ENCODE measurements at regions not wholly inside any gene's neighbourhood (a gene's known extent, or its start where the extent isn't known, plus 50 kb on each side); places are given as distances from the start of the nearest gene placed in this dataset.

DNA sequence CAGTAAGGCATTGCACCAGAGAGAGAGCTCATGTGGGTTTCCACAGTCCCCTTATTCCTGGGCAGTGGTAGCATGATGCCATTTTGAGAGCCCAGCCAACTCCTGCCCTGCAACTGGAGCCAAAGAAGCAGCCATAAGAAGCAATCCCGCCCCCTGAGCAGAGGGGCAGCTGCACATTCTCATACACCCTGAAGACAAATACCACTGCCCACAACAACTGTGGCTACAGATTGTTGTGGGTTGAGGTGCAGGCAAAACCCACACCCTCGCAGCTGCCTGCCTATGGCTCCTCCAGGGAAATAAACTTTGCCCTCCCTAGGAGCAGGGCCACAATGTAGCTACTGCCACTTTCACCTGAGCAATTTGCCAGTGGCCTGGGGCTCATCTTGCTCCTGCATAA lies 219.4 kb upstream of the NRXN1 start:
- DNase-seq (ENCODE audit: low read depth, low spot score) = no peak

DNA sequence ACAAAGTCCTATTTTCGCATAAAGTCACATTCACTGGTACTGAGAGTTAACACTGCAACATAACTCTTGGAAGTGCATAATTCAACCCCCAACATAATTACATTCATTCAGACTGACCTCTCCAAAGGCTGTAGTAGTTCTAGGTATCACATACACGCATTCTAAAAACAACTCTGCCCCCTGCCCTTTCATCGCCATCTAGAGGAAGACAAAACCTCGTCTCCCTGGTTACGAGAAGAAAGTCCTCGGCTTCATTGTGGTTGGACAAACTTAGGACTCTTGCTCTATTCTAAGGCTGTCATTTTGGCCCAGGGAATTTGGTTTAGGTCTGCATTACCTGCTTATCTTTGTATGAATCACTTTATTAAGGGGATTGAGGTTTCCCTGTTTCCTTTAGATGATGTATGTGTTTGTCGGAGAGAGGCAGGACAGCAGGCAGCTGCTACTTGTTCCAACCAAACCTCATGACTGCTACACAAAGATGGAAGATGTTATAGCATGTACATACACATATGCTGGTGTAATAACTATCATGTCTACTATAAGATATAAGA lies 215.4 kb upstream of the NRXN1 start:
- no peak for DNase-seq (ENCODE audit: low read depth, low spot score)

DNA sequence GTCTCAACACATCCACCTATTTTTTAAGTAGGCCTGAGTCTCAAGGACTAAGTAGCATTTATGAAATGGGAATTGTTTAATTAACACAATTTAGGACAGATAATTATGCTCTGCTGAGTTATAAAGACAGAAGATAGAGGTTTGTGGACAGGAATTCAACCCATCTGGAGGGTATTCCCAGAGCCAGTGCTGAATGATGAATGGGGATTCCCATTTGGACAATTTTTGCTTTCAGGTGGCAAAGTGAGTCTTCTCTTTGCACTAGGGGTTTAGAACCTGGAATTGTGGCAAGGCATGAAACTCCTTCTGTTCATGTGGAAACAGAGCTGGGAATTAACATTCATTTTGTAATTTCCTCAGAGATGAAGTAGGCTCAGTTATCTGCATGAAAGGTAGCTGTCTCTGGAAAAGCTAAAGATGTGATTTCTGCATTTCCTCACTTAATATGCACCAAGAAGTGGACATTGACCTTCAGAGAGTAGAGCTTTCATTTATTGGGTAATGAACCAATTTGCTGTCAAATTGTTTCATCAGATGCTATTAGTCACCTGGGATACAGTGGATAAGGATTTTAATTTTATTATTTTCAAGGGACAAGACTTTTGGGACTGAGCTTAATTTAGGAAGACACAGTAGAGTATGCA lies 212.1 kb upstream of the NRXN1 start:
- no peak for DNase-seq (ENCODE audit: low read depth, low spot score)

DNA sequence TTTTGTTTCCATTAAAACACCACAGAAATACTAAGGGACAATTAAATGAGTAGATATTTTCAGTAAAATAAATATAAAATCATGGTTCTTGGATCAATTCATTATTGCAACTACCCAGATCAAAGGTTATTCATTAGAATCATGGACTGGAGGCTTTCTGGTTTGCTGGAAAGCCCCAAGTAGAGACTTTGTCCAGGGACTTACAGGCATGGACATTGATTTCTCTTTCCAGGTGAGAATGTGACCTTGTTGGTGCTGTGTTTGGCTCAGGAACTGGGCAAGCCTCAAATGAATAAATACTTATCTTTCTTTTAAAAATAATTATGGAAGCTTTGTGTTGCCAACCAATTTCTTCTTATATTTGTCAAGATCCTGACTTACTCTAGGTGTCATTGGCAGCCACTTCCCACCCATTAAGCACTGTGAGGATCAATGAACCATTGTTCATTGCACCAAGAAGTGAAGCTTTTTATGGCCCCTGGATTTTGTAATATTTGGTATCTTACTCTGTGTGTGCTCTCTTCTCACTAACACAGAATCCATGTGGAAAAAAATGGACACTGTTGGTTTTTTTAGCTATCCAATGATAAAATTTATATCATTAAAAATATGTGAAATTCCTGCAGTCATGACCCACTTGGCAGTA lies 205.8 kb upstream of the NRXN1 start:
- DNase-seq (ENCODE audit: low read depth, low spot score) = no peak

DNA sequence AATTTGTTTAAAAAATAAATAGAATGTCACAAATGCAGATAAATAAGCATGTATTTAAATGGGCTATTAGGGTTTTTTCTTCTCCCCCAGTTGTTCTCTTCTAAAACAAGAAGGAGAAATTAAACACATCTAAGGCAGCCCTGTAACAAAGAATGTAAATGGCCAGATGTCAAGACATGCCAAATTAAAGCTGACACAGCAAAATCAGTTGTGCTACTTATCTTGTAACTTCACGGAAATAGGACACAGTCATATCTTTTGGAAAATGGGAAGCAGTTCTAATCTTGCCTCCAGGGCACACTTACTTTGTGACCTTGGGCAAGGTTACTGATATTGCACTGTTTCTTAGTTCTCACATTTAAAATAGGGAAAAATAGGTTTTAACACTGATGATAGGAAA lies 200.1 kb upstream of the NRXN1 start:
- DNase-seq (ENCODE audit: low read depth, low spot score) = no peak

DNA sequence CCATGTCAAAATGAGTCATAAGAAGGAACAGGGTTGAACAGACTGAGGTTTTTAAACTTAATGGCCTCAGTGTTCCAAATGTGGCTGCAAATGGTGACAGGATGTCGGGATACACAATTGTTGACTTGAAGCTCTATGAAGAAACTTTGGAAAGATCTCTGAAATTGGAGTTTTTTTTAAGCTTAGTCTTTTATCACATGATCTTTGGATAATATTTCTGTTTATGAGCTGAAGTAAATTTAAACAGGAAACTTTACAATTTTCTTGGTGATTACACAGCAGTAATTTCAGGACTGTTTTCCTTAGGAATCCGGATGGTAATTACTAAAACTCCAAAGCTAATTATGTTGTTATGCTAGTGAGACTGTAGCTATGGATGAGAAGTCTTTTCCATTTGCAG lies 199.1 kb upstream of the NRXN1 start:
- DNase-seq (ENCODE audit: low read depth, low spot score) = no peak

DNA sequence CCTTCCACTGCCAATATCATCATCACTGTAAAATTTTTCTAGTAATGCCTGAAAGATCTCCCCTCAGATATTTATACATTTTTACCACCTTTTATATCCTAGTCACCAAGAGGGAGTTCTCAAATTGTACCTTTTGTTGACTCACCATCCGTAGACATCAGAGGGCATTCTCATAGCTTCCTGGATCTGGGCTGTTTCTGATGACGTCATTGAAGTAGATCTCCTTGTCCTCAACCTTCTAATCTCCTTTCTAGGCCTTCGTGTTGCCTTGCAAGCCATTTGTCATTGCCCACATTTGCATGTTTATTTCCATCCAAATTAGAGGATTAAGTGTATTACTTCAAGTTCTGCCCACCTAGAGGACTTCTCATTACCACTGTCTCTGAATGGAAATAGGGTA lies 193.4 kb upstream of the NRXN1 start:
- no peak for DNase-seq (ENCODE audit: low read depth, low spot score)

DNA sequence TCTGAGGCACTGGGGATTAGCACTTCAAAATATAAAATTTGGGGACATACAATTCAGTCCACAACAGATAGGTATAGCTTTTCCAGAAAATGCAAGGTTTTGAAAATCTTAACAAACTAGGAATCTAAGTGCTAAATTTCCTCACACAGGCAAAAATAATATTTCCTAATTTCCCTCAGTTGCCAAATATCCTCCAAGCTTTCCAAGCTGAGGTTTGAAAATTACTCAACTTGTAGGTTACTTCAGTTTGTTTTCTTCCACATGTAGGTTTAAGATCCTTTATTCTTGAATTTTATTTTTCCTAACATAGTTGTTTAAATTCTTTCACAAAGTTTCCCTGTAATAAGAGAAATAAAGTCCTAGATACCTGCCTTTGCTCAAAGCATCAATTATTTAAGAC lies 192.9 kb upstream of the NRXN1 start:
- no peak for DNase-seq (ENCODE audit: low read depth, low spot score)

DNA sequence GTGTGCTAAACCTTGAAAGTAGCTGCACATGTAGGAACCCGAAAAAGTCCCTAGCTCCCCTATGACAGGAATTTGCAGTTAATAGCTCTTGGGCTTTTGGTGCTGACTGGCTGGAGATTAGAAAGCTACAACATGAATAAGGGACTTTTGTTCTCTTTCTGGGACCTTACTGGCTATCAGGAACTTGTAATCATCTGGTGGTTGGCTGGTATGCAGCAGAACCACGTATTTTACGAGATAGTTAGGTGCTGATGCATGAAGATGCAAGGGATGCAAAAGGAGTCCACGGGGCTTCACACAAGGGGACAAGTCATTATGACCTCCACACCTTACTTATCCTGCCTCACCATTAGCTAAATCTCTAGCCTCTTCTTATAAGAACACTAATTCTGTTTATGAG lies 190.2 kb upstream of the NRXN1 start:
- DNase-seq (ENCODE audit: low read depth, low spot score) = no peak

DNA sequence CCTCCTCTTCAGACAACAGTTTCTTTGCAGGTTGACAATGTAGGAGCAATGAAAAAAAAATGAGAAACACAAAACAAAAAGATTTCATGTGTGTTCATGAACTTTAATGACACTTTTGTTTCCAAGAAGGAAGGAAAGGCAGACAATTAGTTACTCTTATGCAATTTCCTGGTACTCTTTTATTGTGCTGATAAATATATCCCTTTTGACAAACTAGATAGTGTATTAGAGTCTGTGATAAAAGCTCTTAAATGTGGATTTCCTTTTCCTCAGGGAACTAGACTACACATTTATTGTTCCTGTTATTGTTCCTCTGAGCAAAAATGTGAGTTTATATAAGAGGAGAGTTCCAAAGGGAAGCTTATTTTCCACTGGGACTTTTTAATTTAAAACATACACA lies 188.7 kb upstream of the NRXN1 start:
- DNase-seq (ENCODE audit: low read depth, low spot score) = no peak

DNA sequence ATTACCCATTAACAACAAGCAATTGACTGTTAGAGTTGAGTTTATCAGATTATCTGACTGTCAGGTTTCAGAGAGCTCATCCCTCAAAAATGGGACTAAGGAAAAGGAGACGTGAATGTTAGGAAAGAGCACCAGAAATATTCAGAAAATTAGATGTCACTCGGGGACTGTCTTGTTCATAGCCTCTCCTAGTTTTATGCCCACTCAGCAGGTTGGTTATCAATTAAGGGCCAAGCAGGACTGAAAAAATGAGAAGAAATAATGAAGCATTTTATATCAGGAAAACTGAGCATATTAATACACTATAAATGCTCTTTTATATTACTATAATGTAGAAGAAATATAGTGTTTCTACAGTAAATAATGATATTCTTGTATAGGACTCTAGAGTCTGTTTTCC lies 188.1 kb upstream of the NRXN1 start:
- no peak for DNase-seq (ENCODE audit: low read depth, low spot score)

DNA sequence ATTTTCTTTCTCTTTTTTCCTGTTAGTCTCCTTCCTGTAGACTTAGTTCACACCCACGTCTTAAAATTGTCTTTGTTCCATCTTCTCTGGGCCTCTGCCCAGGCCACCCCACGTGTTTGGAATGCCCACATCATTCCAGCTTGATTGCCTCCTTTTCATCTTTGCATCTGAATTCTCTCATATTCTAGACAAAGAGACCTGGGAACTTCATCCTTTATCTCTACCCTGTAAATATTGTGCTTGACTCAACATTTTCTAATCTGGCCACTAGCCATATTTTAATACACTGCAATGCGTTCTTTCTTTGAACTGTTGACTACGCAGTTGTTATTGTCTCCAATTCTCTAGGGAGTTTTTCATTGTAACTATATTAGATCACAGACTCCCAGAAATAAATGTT lies 187.5 kb upstream of the NRXN1 start:
- DNase-seq (ENCODE audit: low read depth, low spot score) = no peak

DNA sequence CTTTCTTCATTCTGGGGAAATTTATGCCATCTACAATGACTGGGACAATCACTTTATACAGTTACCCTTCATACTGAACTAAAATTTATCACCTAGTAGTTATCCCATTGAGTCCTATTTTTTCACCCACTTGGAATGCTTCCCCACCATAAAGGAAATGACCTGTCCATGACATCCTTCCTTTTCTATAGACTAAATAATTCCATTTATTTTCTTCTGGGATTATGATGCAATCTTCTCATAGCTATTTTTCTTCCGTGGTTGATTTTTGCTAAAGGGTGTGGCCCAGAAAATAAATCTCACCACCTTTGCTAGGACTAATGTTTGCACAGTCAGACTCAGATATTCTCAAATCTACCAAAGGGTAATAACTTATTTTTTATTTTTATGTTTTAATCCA lies 186.1 kb upstream of the NRXN1 start:
- DNase-seq (ENCODE audit: low read depth, low spot score) = no peak

DNA sequence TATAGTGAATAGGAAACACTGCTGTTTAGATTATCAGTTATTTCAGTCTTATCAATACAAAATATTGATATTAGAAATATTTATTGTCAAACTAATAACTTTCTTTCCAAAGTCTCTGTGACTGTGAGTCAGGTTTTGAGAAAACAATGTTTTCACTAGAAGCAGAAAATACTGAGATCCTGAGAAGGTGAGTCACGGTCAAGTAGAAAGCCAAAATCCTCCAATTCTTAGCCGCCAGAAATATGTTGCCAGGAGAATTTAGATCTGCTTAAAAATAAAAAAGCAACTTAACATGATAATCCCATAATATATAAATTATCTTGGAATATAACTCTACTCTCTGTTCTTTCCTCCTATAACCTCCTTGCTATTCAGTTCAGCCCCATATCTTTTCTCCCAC lies 181.9 kb upstream of the NRXN1 start:
- no peak for DNase-seq (ENCODE audit: low read depth, low spot score)

DNA sequence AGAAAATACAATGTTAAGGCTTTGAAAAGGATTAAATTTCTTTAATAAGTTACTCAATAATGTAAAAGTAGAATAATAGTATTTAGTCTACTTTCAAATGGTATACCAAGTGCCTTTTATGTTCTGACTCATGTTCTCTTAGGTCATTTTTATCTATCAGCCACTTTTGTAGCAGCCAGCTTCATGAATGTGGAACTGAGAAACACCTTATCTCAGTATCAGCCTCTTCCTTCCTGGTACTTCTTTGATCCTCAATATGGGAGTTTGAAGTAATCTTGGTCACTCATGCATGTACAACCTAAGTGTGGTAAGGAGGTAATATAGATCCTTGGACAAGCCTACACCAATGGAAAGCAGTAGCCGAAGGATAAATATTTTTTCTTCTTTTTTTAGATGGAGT lies 180.4 kb upstream of the NRXN1 start:
- DNase-seq (ENCODE audit: low read depth, low spot score) = no peak

DNA sequence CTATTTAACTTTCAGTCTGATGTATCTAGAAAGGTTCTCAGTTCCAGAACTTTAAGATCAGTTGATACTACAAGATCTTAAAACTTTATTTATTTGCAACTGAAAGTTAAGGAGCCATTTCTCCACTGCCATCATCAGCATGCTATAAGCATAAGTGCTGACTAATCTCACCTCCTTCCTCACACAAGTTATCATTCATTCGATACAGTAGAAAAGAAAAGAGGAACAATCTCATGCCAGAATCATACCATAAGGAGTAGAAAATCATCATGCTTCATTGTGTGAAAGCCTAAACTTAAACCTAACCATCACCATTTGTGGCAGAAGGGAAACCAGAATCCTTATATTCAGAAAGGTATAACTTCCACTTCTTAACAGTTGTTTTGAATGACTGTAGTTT lies 176.6 kb upstream of the NRXN1 start:
- DNase-seq (ENCODE audit: low read depth, low spot score) = no peak

DNA sequence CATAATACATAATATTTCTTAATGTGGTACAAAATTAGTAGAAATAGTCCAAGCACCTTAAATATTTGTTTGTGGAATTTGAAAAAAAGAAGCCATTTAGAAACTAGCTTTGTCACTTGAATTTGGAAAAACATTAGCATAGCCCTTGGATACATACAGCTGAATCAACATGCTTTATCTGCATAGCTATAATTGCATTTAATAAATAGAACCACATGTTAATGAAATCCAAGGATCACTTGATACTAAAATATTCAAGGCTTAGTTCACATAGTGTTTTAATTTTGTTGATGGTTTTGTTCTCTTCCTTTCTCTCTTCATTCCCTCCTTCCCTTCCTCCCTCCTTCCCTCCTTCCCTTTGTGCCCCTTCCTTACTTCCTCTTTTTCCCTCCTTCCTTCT lies 169.4 kb upstream of the NRXN1 start:
- no peak for DNase-seq (ENCODE audit: low read depth, low spot score)

DNA sequence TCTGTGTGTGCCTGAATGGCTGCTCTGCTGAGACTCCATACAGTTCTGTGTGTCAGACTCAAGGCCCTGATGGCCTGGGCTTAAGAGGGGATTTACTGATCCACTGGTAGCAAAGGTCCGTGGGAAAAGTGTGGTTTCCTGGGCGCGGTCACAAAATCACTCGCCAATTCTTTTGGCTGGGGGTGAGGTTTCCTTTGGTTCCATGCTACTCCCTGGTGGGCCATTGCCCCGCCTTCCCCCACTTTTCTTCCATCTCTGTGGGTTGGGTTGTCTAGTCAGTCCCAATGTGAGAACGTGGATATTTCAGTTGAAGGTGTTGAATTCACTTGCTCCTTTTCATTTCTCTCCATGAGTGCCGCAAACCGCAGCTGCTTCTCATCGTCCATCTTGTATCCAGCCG lies 162.7 kb upstream of the NRXN1 start:
- DNase-seq (ENCODE audit: low read depth, low spot score) = no peak

DNA sequence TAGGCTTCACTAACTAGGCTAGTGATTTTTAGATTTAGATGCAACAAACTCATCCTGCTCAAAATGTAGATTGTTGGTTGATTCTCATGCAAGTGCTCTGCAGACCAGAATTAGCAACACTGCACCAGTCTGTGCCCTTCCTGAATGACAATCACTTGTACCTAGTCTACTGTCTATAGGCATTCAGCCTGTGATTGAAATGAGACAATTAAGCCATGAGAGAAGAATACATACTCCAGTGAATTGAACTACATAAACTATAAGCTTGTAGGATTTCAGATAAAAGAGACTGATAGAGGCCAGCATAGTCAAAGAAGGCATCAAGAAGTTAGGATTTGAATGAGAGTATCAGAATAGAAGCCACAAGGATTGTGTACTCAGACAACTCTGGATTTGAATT lies 138.3 kb upstream of the NRXN1 start:
- no peak for DNase-seq (ENCODE audit: low read depth, low spot score)

DNA sequence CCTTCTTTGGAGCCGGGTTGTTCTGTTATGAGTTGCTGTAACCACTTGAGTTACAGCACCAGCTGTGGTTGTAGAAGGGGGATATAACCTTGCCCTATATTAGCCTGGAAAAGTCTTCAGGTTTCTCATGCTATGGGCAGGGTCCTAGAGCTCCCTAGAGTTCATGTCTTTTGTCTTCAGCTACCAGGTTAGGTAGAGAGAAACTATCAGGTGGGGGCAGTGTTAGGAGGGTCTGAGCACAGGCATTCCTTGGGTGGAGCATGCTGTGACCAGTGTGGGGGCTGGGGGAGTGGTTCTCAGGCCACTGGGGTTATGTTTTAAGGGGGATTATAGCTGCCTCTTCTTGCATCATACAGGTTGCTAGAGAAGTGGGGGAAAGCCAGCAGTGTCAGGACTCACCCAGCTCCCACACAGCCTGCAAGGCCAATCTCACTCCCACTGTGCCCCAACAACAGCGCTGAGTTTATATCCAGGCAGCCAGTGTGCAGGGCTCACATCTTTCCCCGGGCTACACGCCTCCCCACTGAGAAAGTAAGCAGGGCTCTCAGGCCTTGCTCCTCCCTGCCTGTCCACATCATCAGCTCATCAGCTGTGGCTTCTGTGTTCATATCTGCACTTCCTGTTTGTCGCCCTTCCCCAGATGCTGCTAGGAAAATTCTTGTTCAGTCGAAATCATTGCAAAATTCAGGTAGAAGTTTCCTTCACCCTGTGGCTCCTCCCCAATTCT lies 133.8 kb upstream of the NRXN1 start:
- DNase-seq (ENCODE audit: low read depth, low spot score) = no peak

DNA sequence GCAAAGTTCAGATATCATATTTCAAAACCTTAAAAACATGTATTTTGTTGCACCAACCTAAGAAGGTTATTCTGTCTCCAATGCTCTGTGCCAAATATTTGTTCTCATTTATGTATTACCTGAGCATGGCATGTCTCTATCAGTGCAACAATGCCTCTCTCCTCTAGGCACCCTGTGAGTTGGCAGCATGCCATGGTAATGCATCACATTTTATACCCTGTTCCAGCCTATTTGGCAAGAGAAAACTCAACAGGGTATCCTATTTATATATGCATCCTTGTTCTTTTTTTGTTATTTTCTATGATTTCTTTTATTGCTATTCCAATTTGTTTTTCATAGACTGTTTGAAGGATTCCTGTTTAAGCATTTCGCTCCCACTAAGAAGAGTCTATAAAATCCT lies 126.3 kb upstream of the NRXN1 start:
- no peak for DNase-seq (ENCODE audit: low read depth, low spot score)

DNA sequence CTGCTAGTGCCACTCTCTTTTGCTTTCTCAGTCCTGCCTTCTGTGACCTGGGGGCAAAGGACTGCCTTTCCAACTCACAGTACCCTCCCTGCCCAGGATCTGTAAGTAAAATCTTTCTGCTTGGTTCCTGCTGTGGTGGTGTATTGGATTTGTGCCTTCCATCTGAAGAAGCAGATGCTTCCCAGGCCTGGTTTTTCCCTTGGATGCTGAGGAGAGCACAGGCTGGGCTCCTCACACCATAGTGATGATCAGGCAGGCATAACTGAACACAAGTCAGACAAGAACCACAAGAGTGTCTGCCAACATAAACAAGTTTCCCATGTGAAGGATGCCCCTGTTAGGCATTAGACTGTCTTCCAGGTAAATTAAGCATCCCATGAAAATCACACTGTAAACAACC lies 121.3 kb upstream of the NRXN1 start:
- DNase-seq (ENCODE audit: low read depth, low spot score) = no peak
